Left lung (tissue), 4 donors: ENCODE measurements at regions not wholly inside any gene's neighbourhood (a gene's known extent, or its start where the extent isn't known, plus 50 kb on each side); places are given as distances from the start of the nearest gene placed in this dataset.

Experiments
- ATAC-seq: fragments of 200-7000 bp; cut with Tn5 transposase; one replicate; pipeline ENCODE4 v1.9.1; 2020; ENCODE audit warnings: moderate library complexity
- DNase-seq, 4 donors: peaks; one replicate each; pipeline ENCODE4 v3.0.0-alpha.2; 2013 to 2020
- H3K27ac ChIP-seq, 2 donors: fragments of 200-600 bp; sonication (generic) in 1 of 2; one replicate each; pipeline versions ENCODE4 v1.5.0 to v1.8.0; 2020 to 2021
- H3K27me3 ChIP-seq, 2 donors: fragments of 200-600 bp; sonication (generic) in 1 of 2; one replicate each; pipeline versions ENCODE4 v1.5.0 to v1.8.0; 2020 to 2021
- H3K36me3 ChIP-seq, 2 donors: fragments of 200-600 bp; sonication (generic) in 1 of 2; one replicate each; pipeline versions ENCODE4 v1.5.0 to v1.8.0; 2020 to 2021
- H3K4me1 ChIP-seq, 2 donors: fragments of 200-600 bp; one replicate each; pipeline ENCODE4 v1.8.0; 2021
- H3K4me3 ChIP-seq, 2 donors: fragments of 200-600 bp; sonication (generic) in 1 of 2; one replicate each; pipeline versions ENCODE4 v1.5.0 to v1.8.0; 2020 to 2021; ENCODE audit warnings: mild to moderate bottlenecking in 1 of 2
- H3K9me3 ChIP-seq, 2 donors: fragments of 200-600 bp; sonication (generic) in 1 of 2; one replicate each; pipeline versions ENCODE4 v1.5.0 to v1.8.0; 2020 to 2021
- intact Hi-C, 2 donors: fragments of 100-400 bp; cut with DNase I; formaldehyde crosslinking; loops; one replicate each; pipeline versions ENCODE4 v1.11.2 to v1.14.2; 2022
- TF ChIP-seq, protein P1 (sequence below), 2 donors: fragments of 200-600 bp; sonication (generic) in 1 of 2; IDR thresholded peaks; one replicate each; pipeline versions ENCODE4 v1.5.0 to v1.8.0; 2021; ENCODE audit warnings: antibody characterized with exemption in 2 of 2
- donor health status: DM: no; HTN: yes; CAD: no.
- donor health status: DM: no; HTN: no; CAD: no.

DNA sequence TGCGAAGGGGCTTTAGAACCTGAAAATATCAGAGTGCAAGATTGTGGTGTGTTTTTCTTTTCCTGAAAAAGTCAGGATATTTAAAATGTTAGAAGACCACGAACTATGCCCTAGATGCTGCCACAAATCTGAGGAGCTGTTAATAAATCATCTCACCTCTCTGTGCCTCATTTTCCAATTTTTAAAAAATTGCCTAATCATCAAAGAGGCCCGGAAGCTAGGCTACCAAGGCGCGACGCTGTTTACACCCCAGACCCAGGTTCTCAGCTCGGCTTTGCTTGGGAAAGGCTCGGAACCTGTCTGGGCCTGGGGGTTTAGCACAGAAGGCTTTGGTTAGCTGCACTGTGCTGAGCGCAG is 409.6 kb downstream of the BCOR start:
- H3K27me3 ChIP-seq, result peaks cover 13 to 22% of the 10 kb centered on the region in 2 donors
- DNase-seq (no peak), ATAC-seq (no peak)
- H3K27ac ChIP-seq, result peak overlapping the region in 1 of 2 donors; percentile 33
- TF ChIP-seq, protein P1, sequence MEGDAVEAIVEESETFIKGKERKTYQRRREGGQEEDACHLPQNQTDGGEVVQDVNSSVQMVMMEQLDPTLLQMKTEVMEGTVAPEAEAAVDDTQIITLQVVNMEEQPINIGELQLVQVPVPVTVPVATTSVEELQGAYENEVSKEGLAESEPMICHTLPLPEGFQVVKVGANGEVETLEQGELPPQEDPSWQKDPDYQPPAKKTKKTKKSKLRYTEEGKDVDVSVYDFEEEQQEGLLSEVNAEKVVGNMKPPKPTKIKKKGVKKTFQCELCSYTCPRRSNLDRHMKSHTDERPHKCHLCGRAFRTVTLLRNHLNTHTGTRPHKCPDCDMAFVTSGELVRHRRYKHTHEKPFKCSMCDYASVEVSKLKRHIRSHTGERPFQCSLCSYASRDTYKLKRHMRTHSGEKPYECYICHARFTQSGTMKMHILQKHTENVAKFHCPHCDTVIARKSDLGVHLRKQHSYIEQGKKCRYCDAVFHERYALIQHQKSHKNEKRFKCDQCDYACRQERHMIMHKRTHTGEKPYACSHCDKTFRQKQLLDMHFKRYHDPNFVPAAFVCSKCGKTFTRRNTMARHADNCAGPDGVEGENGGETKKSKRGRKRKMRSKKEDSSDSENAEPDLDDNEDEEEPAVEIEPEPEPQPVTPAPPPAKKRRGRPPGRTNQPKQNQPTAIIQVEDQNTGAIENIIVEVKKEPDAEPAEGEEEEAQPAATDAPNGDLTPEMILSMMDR (IDR thresholded peaks at IDR 0.05), result no peak
- H3K9me3 ChIP-seq, result no peaks in the 10 kb centered on the region
- no peak overlapping the region for H3K4me3 ChIP-seq
- intact Hi-C loops, result no loop called here
- peaks cover 0 to 14% of the 10 kb centered on the region in 2 donors for H3K4me1 ChIP-seq
- H3K36me3 ChIP-seq, result no peaks in the 10 kb centered on the region

DNA sequence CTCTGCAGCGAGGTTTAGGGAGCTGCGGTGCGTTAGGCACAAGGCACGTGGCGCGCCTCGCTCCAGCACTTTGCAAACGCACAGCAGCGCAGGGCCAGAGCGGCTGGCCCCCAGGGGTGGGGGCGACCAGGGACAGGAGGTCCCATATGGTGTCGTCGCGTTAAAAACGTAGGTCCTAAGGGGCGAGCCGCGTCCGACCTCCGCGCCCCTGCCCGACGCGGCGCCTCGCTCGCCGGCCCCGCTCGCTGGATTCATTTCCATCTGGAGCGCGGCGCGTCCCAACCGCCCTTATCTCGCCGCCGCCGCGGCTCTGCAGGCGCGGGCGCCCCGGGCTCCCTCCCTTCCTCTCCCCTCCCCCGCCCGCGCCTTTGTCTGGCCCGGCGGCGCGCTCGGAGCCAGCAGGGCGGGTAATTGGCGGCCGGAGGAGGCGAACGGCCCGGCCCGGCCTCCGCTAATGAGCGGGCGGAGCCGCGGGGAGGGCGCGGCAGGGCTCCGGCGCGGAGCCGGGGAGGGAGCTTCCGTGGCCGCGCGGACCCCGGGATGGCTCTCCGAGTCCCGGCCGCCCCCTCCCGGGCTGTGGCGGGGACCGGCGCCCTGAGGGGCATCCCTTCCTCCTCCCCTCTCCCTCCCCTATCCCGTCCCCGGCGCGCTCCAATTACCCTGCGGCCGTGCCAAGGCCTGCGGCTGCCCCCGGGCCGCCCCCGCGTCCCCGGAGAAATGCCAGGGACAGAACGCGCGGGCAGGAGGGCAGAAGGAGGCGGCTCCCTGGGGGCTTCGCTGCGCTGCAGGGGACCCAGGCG is 409.0 kb downstream of the BCOR start:
- TF ChIP-seq, protein P1 (IDR thresholded peaks at IDR 0.05), result no peak
- peak overlapping the region; percentile 17 to 31 for H3K4me3 ChIP-seq
- DNase-seq (peak; percentile 44 to 82 (median 71)), ATAC-seq (peak; percentile 95)
- H3K27me3 ChIP-seq, result peaks cover 13 to 22% of the 10 kb centered on the region in 2 donors
- H3K36me3 ChIP-seq, result no peaks in the 10 kb centered on the region
- H3K9me3 ChIP-seq, result no peaks in the 10 kb centered on the region
- H3K4me1 ChIP-seq, result peaks cover 0 to 14% of the 10 kb centered on the region in 2 donors
- intact Hi-C loops, result no loop called here
- H3K27ac ChIP-seq, result peak overlapping the region; percentile 26 to 33

DNA sequence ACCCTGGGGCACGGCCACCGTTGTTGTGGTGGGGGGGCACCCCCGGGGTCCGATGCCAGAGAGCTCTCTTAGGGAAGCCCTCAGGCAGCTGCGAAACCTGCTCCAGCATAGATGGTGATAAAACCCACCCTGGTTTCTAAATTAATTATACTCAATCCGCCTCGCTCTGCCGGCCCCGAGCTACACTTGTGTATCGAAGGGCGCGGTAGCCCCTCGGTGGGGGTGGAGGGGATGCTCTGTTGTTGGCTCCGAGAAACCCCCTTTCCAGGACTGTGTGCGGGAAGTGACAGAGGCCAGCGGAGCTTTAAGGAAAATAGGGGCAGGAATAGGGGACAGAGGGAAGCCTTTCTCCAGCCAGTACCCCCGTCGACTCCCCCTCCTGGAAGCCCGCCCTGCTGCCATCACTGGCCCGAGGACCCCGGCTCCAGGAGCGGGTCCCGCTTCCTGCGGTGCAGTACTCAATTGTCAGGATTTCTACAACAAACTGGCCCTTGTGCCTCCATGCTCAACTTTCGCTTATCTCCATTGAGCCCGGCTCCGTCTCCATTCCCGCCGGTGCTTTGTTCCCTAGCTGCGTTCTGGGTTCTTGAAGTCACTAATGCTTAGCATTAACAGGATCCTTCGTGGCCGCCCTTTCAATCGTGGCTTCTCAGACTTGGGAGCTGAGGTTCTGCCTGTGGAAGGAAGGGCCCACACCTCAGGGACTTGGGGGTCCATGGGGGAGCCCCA is 408.2 kb downstream of the BCOR start:
- intact Hi-C loops, result no loop called here
- ATAC-seq (peak; percentile 16), DNase-seq (no peak)
- Histone ChIP-seq H3K27me3 (peaks cover 13 to 22% of the 10 kb centered on the region in 2 donors), H3K36me3 (no peaks in the 10 kb centered on the region), H3K4me3 (peak overlapping the region; percentile 17 to 31), H3K27ac (peak overlapping the region in 1 of 2 donors; percentile 26), H3K4me1 (peaks cover 0 to 14% of the 10 kb centered on the region in 2 donors), H3K9me3 (no peaks in the 10 kb centered on the region)
- TF ChIP-seq, protein P1 (IDR thresholded peaks at IDR 0.05), result no peak

DNA sequence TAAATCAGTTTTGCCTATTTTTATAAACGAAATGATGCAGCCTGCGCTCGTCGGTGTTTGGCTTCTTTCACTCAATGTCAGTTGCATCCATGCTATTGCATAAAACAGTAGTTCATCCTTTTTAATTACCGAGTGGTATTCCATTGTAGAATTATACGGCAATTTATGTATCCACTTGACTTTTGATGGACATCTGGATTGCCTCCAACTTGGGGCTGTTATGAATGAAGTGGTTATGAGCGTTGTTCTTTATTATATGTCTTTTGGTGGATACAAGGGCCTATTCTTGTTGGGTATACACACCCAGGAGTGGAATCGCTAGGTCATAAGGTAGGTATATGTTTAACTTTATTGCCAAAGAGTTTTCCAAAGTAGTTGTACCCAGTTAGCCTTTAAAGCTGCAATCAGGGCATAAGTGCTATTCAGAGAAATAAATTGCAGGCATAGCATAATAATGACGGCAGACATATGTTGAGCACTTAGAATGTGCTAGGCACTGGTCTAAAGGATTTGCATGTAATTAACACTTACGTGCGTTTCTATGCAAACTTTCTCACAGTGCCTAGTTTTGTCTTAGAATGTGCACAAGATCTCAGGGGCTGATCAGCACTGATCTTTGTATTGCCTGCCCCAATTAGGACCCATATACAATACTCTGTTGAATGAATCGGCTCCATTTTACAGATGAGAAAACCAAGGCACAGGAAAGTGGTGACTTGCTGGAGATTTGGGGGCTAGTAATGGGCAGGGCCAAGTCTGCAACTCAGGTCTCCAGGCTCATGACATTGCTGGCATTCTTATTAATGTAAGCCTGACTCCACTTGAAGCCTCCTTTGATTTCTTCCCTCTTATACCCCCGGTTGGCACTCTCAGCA is 407.0 kb downstream of the BCOR start:
- TF ChIP-seq, protein P1 (IDR thresholded peaks at IDR 0.05), result no peak

More for the DNA sequence above, 407.0 kb downstream of the BCOR start:
- no peaks in the 10 kb centered on the region for H3K36me3 ChIP-seq
- peaks cover 0 to 14% of the 10 kb centered on the region in 2 donors for H3K4me1 ChIP-seq
- ATAC-seq (no peak), DNase-seq (no peak)
- no peak overlapping the region for H3K4me3 ChIP-seq
- no peaks in the 10 kb centered on the region for H3K9me3 ChIP-seq
- H3K27ac ChIP-seq, result no peak overlapping the region
- peaks cover 13 to 22% of the 10 kb centered on the region in 2 donors for H3K27me3 ChIP-seq
- intact Hi-C loops, result no loop called here
